Right atrium auricular region (tissue), 2 donors: ENCODE measurements at regions not wholly inside any gene's neighbourhood (a gene's known extent, or its start where the extent isn't known, plus 50 kb on each side); places are given as distances from the start of the nearest gene placed in this dataset.

Experiments used
- DNase-seq: peaks from one replicate; pipeline ENCODE4 v3.0.0-alpha.2; 2019; ENCODE audit warnings: low spot score
- H3K27ac ChIP-seq, 2 donors: fragments of 200-600 bp; sonication (generic); 1 replicate in 1 of 2; 2 replicates in 1 of 2; pipeline ENCODE4 v1.5.1; 2016 to 2019
- H3K27me3 ChIP-seq, 2 donors: fragments of 200-600 bp; sonication (generic); one replicate each; pipeline versions ENCODE4 v1.5.1 to v1.6.0; 2017 to 2019
- H3K36me3 ChIP-seq: fragments of 200-600 bp; sonication (generic); one replicate; pipeline ENCODE4 v1.5.1; 2016
- H3K4me1 ChIP-seq, 2 donors: fragments of 200-600 bp; sonication (generic); one replicate each; pipeline versions ENCODE4 v1.5.1 to v1.6.0; 2017 to 2019
- H3K4me3 ChIP-seq, 2 donors: fragments of 200-600 bp; sonication (generic); 1 replicate in 1 of 2; 2 replicates in 1 of 2; pipeline ENCODE4 v1.5.1; 2017 to 2019; ENCODE audit warnings: mild to moderate bottlenecking in 1 of 2, moderate library complexity in 1 of 2
- H3K9me3 ChIP-seq, 2 donors: fragments of 200-600 bp; sonication (generic); one replicate each; pipeline ENCODE4 v1.5.1; 2019
- CTCF ChIP-seq, 2 donors: fragments of 200-600 bp; sonication (generic); IDR thresholded peaks; one replicate each; pipeline ENCODE4 v1.5.1; 2019; ENCODE audit warnings: antibody characterized with exemption in 2 of 2

- no peak for TF ChIP-seq CTCF (IDR thresholded peaks at IDR 0.05)
- DNase-seq, result no peak
- no peaks in the 10 kb centered on the region for H3K36me3 ChIP-seq
- H3K4me1 ChIP-seq, result peaks cover 0 to 7% of the 10 kb centered on the region in 2 donors
- no peak overlapping the region for H3K27ac ChIP-seq
- H3K4me3 ChIP-seq, result no peak overlapping the region
- no peaks in the 10 kb centered on the region for H3K9me3 ChIP-seq
- H3K27me3 ChIP-seq, result no peaks in the 10 kb centered on the region
Observed at GRCh38 chr12:4822572-4822971, 87.1 kb upstream of the KCNA1 start.

- Histone ChIP-seq H3K27me3 (no peaks in the 10 kb centered on the region), H3K4me3 (no peak overlapping the region), H3K4me1 (no peaks in the 10 kb centered on the region), H3K27ac (no peak overlapping the region), H3K36me3 (no peaks in the 10 kb centered on the region), H3K9me3 (no peaks in the 10 kb centered on the region)
- TF ChIP-seq CTCF (IDR thresholded peaks at IDR 0.05), result no peak
- DNase-seq, result no peak
Observed at GRCh38 chr12:4824380-4824779, 85.3 kb upstream of the KCNA1 start.

GRCh38 chr12:4825011-4825858 is 84.5 kb upstream of the KCNA1 start:
- no peaks in the 10 kb centered on the region for H3K27me3 ChIP-seq
- H3K9me3 ChIP-seq, result no peaks in the 10 kb centered on the region
- H3K27ac ChIP-seq, result no peak overlapping the region
- no peak overlapping the region for H3K4me3 ChIP-seq
- DNase-seq, result no peak
- H3K36me3 ChIP-seq, result no peaks in the 10 kb centered on the region
- no peak for TF ChIP-seq CTCF (IDR thresholded peaks at IDR 0.05)
- no peaks in the 10 kb centered on the region for H3K4me1 ChIP-seq

GRCh38 chr12:4826909-4827308 is 82.8 kb upstream of the KCNA1 start:
- H3K36me3 ChIP-seq, result no peaks in the 10 kb centered on the region
- H3K27me3 ChIP-seq, result no peaks in the 10 kb centered on the region
- H3K9me3 ChIP-seq, result no peaks in the 10 kb centered on the region
- no peak for TF ChIP-seq CTCF (IDR thresholded peaks at IDR 0.05)
- no peak for DNase-seq
- no peaks in the 10 kb centered on the region for H3K4me1 ChIP-seq
- no peak overlapping the region for H3K4me3 ChIP-seq
- no peak overlapping the region for H3K27ac ChIP-seq

- H3K4me1 ChIP-seq, result no peaks in the 10 kb centered on the region
- H3K27me3 ChIP-seq, result no peaks in the 10 kb centered on the region
- TF ChIP-seq CTCF (IDR thresholded peaks at IDR 0.05), result no peak
- H3K27ac ChIP-seq, result no peak overlapping the region
- no peak for DNase-seq
- H3K36me3 ChIP-seq, result no peaks in the 10 kb centered on the region
- no peak overlapping the region for H3K4me3 ChIP-seq
- H3K9me3 ChIP-seq, result no peaks in the 10 kb centered on the region
Observed at GRCh38 chr12:4828176-4828575, 81.5 kb upstream of the KCNA1 start.
